ENCODE measurements at regions not wholly inside any gene's neighbourhood (a gene's known extent, or its start where the extent isn't known, plus 50 kb on each side); places are given as distances from the start of the nearest gene placed in this dataset.

GRCh38 chr10:120789303-120790203 lies 61.6 kb upstream of the WDR11 start (continued):
- no peak for TF ChIP-seq CUX1 (IDR thresholded peaks at IDR 0.05; ENCODE audit: insufficient replicate concordance, low read depth, low read length)
- TF ChIP-seq DPF2 (IDR thresholded peaks at IDR 0.05) = no peak
- TF ChIP-seq BRCA1 (IDR thresholded peaks at IDR 0.05; ENCODE audit: low read depth, low read length) = no peak
- no peak for TF ChIP-seq HSF1 (IDR thresholded peaks at IDR 0.05; ENCODE audit: low read depth, low read length)

GRCh38 chr10:120791316-120791715 lies 59.8 kb upstream of the WDR11 start:
- no peaks in the 10 kb centered on the region for H3K79me2 ChIP-seq (ENCODE audit: control insufficient read depth, insufficient read depth, low read length)
- ChIA-PET RAD21 (ENCODE audit: unreplicated experiment) (no interaction called here), SMC1A (ENCODE audit: uncharacterized antibody, unreplicated experiment) (no interaction called here), POLR2A (no interaction called here), CTCF (interaction anchor here (1.8 kb wide), 1 partner anchor 34 kb away, joined by 5 read pairs; no protein-coding TSS in a partner anchor)
- H3K4me2 ChIP-seq (ENCODE audit: control insufficient read depth, insufficient read depth) = no peak overlapping the region
- H3K36me3 ChIP-seq (ENCODE audit: control insufficient read depth in 2 of 2, insufficient read depth in 2 of 2, low read length in 1 of 2) = no peaks in the 10 kb centered on the region
- intact Hi-C loops (cut with micrococcal nuclease; ENCODE audit: unreplicated experiment) (no loop called here), in situ Hi-C loops (cut with MboI) (no loop called here)
- no peaks in the 10 kb centered on the region for H4K20me1 ChIP-seq (ENCODE audit: control insufficient read depth, insufficient read depth)
- H3K27me3 ChIP-seq (replicated peaks in 1 of 2; ENCODE audit: control insufficient read depth in 2 of 2, insufficient read depth in 2 of 2, low read length in 1 of 2) = no peaks in the 10 kb centered on the region
- no TSS peak for BruUV-seq (replicated peaks)
- DNase-seq (ENCODE audit: low read depth, low spot score) (no peak), ATAC-seq (no peak), FAIRE-seq (no peak)
- H3K9me3 ChIP-seq (replicated peaks; ENCODE audit: control insufficient read depth, insufficient read depth, low read length) = no peaks in the 10 kb centered on the region
- H3K4me1 ChIP-seq (ENCODE audit: control insufficient read depth, insufficient read depth, low read length) = no peaks in the 10 kb centered on the region
- no peak overlapping the region for H2AFZ ChIP-seq (ENCODE audit: control insufficient read depth, low read depth, low read length)
- 50% methylated on average over 5 of the region's 5 CpGs for WGBS (ENCODE audit: insufficient coverage, insufficient replicate concordance, low lambda C conversion rate, missing lambda C conversion rate)
- H3K4me3 ChIP-seq = no peak overlapping the region
- no peak overlapping the region for H3K27ac ChIP-seq (ENCODE audit: control insufficient read depth, insufficient read depth)
- no peak overlapping the region for H3K9ac ChIP-seq (ENCODE audit: control insufficient read depth, insufficient read depth, low read length)
- TF ChIP-seq RUNX3 (IDR thresholded peaks at IDR 0.05; ENCODE audit: low read length) = no peak
- TF ChIP-seq CTCF (IDR thresholded peaks at IDR 0.05 in 2 of 3, conservative IDR thresholded peaks at IDR 0.05 in 1 of 3; ENCODE audit: control insufficient read depth in 2 of 3, extremely low read depth in 1 of 3, insufficient read depth in 1 of 3, low read depth in 3 of 3, low read length in 3 of 3) = no peak
- no peak for TF ChIP-seq POLR2AphosphoS2 (IDR thresholded peaks at IDR 0.05; ENCODE audit: low read depth, low read length)
- no peak for TF ChIP-seq SRF (IDR thresholded peaks at IDR 0.05; ENCODE audit: low read depth in 2 of 2, low read length in 2 of 2)
- no peak for TF ChIP-seq BCL11A (IDR thresholded peaks at IDR 0.05; ENCODE audit: low read depth, low read length)
- no peak for TF ChIP-seq ZNF274 (IDR thresholded peaks at IDR 0.05; ENCODE audit: insufficient read depth, insufficient read length)
- no peak for TF ChIP-seq FOS (IDR thresholded peaks at IDR 0.05; ENCODE audit: borderline replicate concordance, extremely low read depth, insufficient read length)
- no peak for TF ChIP-seq NFYA (IDR thresholded peaks at IDR 0.05; ENCODE audit: borderline replicate concordance, low read depth, low read length)
- TF ChIP-seq BMI1 (IDR thresholded peaks at IDR 0.05; ENCODE audit: borderline replicate concordance) = no peak

Data from GM12878 (cell line).